ENCODE measurements at regions not wholly inside any gene's neighbourhood (a gene's known extent, or its start where the extent isn't known, plus 50 kb on each side); places are given as distances from the start of the nearest gene placed in this dataset.

DNA sequence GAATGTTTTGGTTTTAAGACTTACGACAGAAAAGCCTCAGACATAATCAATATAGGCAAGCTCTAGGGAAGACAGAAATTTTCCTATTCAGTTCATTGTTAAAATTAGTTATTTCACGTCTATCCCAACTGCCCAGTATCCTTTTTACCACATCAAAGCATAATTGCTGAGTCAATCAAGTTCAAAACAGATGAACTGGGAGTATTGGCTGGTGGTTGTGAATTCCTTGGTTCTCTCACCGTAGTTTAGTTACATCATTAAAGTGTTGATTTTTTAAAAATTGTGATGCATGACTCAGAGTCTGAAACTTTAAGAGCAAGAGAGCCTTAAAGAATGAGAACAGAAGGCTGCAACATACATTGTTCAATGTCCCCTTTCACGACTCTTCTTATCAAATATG, 143.3 kb upstream of the FREM2 start:
- intact Hi-C loops (cut with micrococcal nuclease), result no loop called here
- TF ChIP-seq CEBPB (IDR thresholded peaks at IDR 0.05; ENCODE audit: low read depth) (no peak), ELF1 (IDR thresholded peaks at IDR 0.05; ENCODE audit: borderline replicate concordance, low read depth) (no peak), JUND (IDR thresholded peaks at IDR 0.05) (no peak), YY1 (IDR thresholded peaks at IDR 0.05; ENCODE audit: extremely low read depth, insufficient replicate concordance, low read depth, low read length) (no peak), TCF7L2 (IDR thresholded peaks at IDR 0.05; ENCODE audit: borderline replicate concordance, extremely low read depth, insufficient read depth, insufficient read length) (no peak), SIN3A (IDR thresholded peaks at IDR 0.05; ENCODE audit: low read depth) (no peak), SRF (IDR thresholded peaks at IDR 0.05; ENCODE audit: low read depth) (no peak), ZFX (IDR thresholded peaks at IDR 0.05) (no peak), POLR2AphosphoS5 (IDR thresholded peaks at IDR 0.05; ENCODE audit: low read depth, low read length) (no peak), POLR2A (IDR thresholded peaks at IDR 0.05; ENCODE audit: borderline replicate concordance, extremely low read depth, insufficient read depth, insufficient read length) (no peak), EGR1 (IDR thresholded peaks at IDR 0.05; ENCODE audit: low read depth) (no peak), RAD21 (IDR thresholded peaks at IDR 0.05; ENCODE audit: low read depth) (no peak), ZNF274 (IDR thresholded peaks at IDR 0.05; ENCODE audit: low read depth, low read length) (no peak)
- TF ChIP-seq, protein P1, sequence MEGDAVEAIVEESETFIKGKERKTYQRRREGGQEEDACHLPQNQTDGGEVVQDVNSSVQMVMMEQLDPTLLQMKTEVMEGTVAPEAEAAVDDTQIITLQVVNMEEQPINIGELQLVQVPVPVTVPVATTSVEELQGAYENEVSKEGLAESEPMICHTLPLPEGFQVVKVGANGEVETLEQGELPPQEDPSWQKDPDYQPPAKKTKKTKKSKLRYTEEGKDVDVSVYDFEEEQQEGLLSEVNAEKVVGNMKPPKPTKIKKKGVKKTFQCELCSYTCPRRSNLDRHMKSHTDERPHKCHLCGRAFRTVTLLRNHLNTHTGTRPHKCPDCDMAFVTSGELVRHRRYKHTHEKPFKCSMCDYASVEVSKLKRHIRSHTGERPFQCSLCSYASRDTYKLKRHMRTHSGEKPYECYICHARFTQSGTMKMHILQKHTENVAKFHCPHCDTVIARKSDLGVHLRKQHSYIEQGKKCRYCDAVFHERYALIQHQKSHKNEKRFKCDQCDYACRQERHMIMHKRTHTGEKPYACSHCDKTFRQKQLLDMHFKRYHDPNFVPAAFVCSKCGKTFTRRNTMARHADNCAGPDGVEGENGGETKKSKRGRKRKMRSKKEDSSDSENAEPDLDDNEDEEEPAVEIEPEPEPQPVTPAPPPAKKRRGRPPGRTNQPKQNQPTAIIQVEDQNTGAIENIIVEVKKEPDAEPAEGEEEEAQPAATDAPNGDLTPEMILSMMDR (IDR thresholded peaks at IDR 0.05 in 2 of 3, conservative IDR thresholded peaks at IDR 0.05 in 1 of 3; ENCODE audit: borderline replicate concordance in 1 of 3, insufficient read depth in 1 of 3, low read depth in 2 of 3, low read length in 2 of 3), result no peak
- TF ChIP-seq, protein P2, sequence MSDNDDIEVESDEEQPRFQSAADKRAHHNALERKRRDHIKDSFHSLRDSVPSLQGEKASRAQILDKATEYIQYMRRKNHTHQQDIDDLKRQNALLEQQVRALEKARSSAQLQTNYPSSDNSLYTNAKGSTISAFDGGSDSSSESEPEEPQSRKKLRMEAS (IDR thresholded peaks at IDR 0.05), result no peak
- TF ChIP-seq, protein P3, sequence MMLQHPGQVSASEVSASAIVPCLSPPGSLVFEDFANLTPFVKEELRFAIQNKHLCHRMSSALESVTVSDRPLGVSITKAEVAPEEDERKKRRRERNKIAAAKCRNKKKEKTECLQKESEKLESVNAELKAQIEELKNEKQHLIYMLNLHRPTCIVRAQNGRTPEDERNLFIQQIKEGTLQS (IDR thresholded peaks at IDR 0.05), result no peak
- TF ChIP-seq, protein P4, sequence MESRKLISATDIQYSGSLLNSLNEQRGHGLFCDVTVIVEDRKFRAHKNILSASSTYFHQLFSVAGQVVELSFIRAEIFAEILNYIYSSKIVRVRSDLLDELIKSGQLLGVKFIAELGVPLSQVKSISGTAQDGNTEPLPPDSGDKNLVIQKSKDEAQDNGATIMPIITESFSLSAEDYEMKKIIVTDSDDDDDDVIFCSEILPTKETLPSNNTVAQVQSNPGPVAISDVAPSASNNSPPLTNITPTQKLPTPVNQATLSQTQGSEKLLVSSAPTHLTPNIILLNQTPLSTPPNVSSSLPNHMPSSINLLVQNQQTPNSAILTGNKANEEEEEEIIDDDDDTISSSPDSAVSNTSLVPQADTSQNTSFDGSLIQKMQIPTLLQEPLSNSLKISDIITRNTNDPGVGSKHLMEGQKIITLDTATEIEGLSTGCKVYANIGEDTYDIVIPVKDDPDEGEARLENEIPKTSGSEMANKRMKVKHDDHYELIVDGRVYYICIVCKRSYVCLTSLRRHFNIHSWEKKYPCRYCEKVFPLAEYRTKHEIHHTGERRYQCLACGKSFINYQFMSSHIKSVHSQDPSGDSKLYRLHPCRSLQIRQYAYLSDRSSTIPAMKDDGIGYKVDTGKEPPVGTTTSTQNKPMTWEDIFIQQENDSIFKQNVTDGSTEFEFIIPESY (IDR thresholded peaks at IDR 0.05; ENCODE audit: extremely low read depth, insufficient replicate concordance, low read length), result no peak
- H3K9me3 ChIP-seq (ENCODE audit: control insufficient read depth in 1 of 2, insufficient read depth in 1 of 2, low read depth in 1 of 2, low read length in 2 of 2), result peaks cover 0 to 12% of the 10 kb centered on the region in 2 experiments; a peak in 1 of 4 replicates
- H3K27me3 ChIP-seq (ENCODE audit: insufficient read depth, low read length), result no peaks in the 10 kb centered on the region
- no peak overlapping the region for H2AFZ ChIP-seq (ENCODE audit: low read depth, low read length, poor library complexity, severe bottlenecking)
- H3K9ac ChIP-seq (ENCODE audit: low read length), result no peak overlapping the region
- no peaks in the 10 kb centered on the region for H3K36me3 ChIP-seq (ENCODE audit: control insufficient read depth in 1 of 2, insufficient read depth in 2 of 2, low read length in 2 of 2)
- ATAC-seq (no peak), DNase-seq (ENCODE audit: low read depth, low spot score) (no peak)
- H3K9me2 ChIP-seq (ENCODE audit: insufficient read depth), result no peaks in the 10 kb centered on the region
- no peaks in the 10 kb centered on the region for H3K79me2 ChIP-seq (ENCODE audit: insufficient read depth, low read length)
- no peak overlapping the region for H3K4me3 ChIP-seq (replicated peaks in 1 of 2; ENCODE audit: low read depth in 1 of 2, low read length in 2 of 2)
- no TSS peak for BruUV-seq (replicated peaks)
- ChIA-PET RAD21 (ENCODE audit: low non-redundant PET in 1 of 2, low total read pairs in 2 of 2, uncharacterized antibody in 2 of 2, unreplicated experiment in 2 of 2) (no interaction called here), POLR2A (no interaction called here), CTCF (interaction anchor here (1.1 kb wide), 1 partner anchor 38 kb away, joined by 3 read pairs; no protein-coding TSS in a partner anchor)
- no peak overlapping the region for H3K4me2 ChIP-seq (ENCODE audit: low read length)
- no peaks in the 10 kb centered on the region for H4K20me1 ChIP-seq (ENCODE audit: insufficient read depth)
- H3K27ac ChIP-seq (ENCODE audit: low read depth, low read length), result no peak overlapping the region
- H3K4me1 ChIP-seq (ENCODE audit: control insufficient read depth in 1 of 2, insufficient read depth in 2 of 2, low read length in 2 of 2), result no peaks in the 10 kb centered on the region

All from HCT116 (cell line).